Spinal cord (tissue), 9 donors: ENCODE measurements at regions not wholly inside any gene's neighbourhood (a gene's known extent, or its start where the extent isn't known, plus 50 kb on each side); places are given as distances from the start of the nearest gene placed in this dataset.

Experiments
- DNase-seq, 6 donors: peaks; one replicate each; pipeline versions ENCODE4 v3.0.0 to v3.0.0-alpha.2; 2013 to 2015; ENCODE audit warnings: low spot score in 6 of 6, low read depth in 4 of 6
- H3K27ac ChIP-seq: one replicate; pipeline ENCODE4 v1.5.1; 2013; ENCODE audit warnings: low read depth, low read length, control low read depth
- H3K27me3 ChIP-seq: one replicate; pipeline ENCODE4 v1.6.1; 2013; ENCODE audit warnings: low read length; ENCODE audit not compliant: control insufficient read depth, insufficient read depth
- H3K36me3 ChIP-seq: one replicate; pipeline ENCODE4 v1.6.1; 2013; ENCODE audit warnings: low read length; ENCODE audit not compliant: control insufficient read depth, insufficient read depth
- H3K4me1 ChIP-seq: one replicate; pipeline ENCODE4 v1.6.1; 2013; ENCODE audit warnings: low read length; ENCODE audit not compliant: control insufficient read depth, insufficient read depth
- H3K4me3 ChIP-seq: one replicate; pipeline ENCODE4 v1.5.1; 2013; ENCODE audit warnings: low read depth, low read length, control low read depth
- H3K9me3 ChIP-seq: one replicate; pipeline ENCODE4 v1.6.1; 2013; ENCODE audit warnings: low read length; ENCODE audit not compliant: control insufficient read depth, insufficient read depth
- WGBS: methylation state at CpG from one replicate; pipeline ENCODE4 v1.1.5; 2013; ENCODE audit warnings: missing lambda C conversion rate; ENCODE audit not compliant: insufficient coverage; 5-methylcytosine and 5-hydroxymethylcytosine counted together
- donor health status: healthy.

- no peaks in the 10 kb centered on the region for H3K9me3 ChIP-seq
- no peak overlapping the region for H3K4me3 ChIP-seq
- peak overlapping the region; percentile 19 for H3K27ac ChIP-seq
- H3K27me3 ChIP-seq, result no peaks in the 10 kb centered on the region
- H3K36me3 ChIP-seq, result peaks cover 72% of the 10 kb centered on the region
- 91% methylated on average over 8 of the region's 11 CpGs for WGBS
- DNase-seq, result no peak
- H3K4me1 ChIP-seq, result peaks cover 58% of the 10 kb centered on the region
These were observed 112.9 kb upstream of the IPO9 start for GRCh38 chr1:201715801-201716741.

- Histone ChIP-seq H3K4me3 (no peak overlapping the region), H3K4me1 (peaks cover 56% of the 10 kb centered on the region), H3K9me3 (no peaks in the 10 kb centered on the region), H3K36me3 (peaks cover 72% of the 10 kb centered on the region), H3K27me3 (no peaks in the 10 kb centered on the region), H3K27ac (no peak overlapping the region)
- WGBS, result 80% methylated on average over 5 of the region's 7 CpGs
- DNase-seq, result no peak
These were observed 112.2 kb upstream of the IPO9 start for GRCh38 chr1:201716742-201717135.

- 95% methylated on average over 3 of the region's 3 CpGs for WGBS
- H3K9me3 ChIP-seq, result no peaks in the 10 kb centered on the region
- H3K27me3 ChIP-seq, result no peaks in the 10 kb centered on the region
- no peak overlapping the region for H3K27ac ChIP-seq
- H3K36me3 ChIP-seq, result peaks cover 72% of the 10 kb centered on the region
- no peak for DNase-seq
- H3K4me1 ChIP-seq, result peaks cover 52% of the 10 kb centered on the region
- no peak overlapping the region for H3K4me3 ChIP-seq
These were observed 111.7 kb upstream of the IPO9 start for GRCh38 chr1:201717286-201717685.

GRCh38 chr1:201718346-201719202, 110.4 kb upstream of the IPO9 start:
- Histone ChIP-seq H3K36me3 (peaks cover 65% of the 10 kb centered on the region), H3K4me3 (no peak overlapping the region), H3K4me1 (peaks cover 39% of the 10 kb centered on the region), H3K9me3 (no peaks in the 10 kb centered on the region), H3K27me3 (no peaks in the 10 kb centered on the region), H3K27ac (no peak overlapping the region)
- WGBS, result 95% methylated on average over 35 of the region's 36 CpGs
- DNase-seq, result no peak

GRCh38 chr1:201719812-201720521, 109.0 kb upstream of the IPO9 start:
- Histone ChIP-seq H3K4me1 (peaks cover 45% of the 10 kb centered on the region), H3K9me3 (no peaks in the 10 kb centered on the region), H3K4me3 (no peak overlapping the region), H3K27ac (peak overlapping the region; percentile 31), H3K27me3 (no peaks in the 10 kb centered on the region), H3K36me3 (peaks cover 53% of the 10 kb centered on the region)
- WGBS, result 14% methylated on average over 8 of the region's 9 CpGs
- peak in 1 of 6 donors; percentile 61 for DNase-seq

- Histone ChIP-seq H3K27ac (no peak overlapping the region), H3K4me3 (no peak overlapping the region), H3K27me3 (no peaks in the 10 kb centered on the region), H3K9me3 (no peaks in the 10 kb centered on the region), H3K4me1 (peaks cover 46% of the 10 kb centered on the region), H3K36me3 (peaks cover 48% of the 10 kb centered on the region)
- no peak for DNase-seq
- 80% methylated on average over 2 of the region's 3 CpGs for WGBS
These were observed 108.5 kb upstream of the IPO9 start for GRCh38 chr1:201720522-201720844.

- Histone ChIP-seq H3K27me3 (no peaks in the 10 kb centered on the region), H3K27ac (peak overlapping the region; percentile 15), H3K4me3 (no peak overlapping the region), H3K9me3 (no peaks in the 10 kb centered on the region), H3K36me3 (peaks cover 40% of the 10 kb centered on the region), H3K4me1 (peaks cover 44% of the 10 kb centered on the region)
- no peak for DNase-seq
- WGBS, result 39% methylated on average over 8 of the region's 13 CpGs
These were observed 107.6 kb upstream of the IPO9 start for GRCh38 chr1:201721082-201722049.

GRCh38 chr1:201724039-201724765, 104.8 kb upstream of the IPO9 start:
- Histone ChIP-seq H3K9me3 (no peaks in the 10 kb centered on the region), H3K4me1 (peaks cover 37% of the 10 kb centered on the region), H3K36me3 (peaks cover 14% of the 10 kb centered on the region), H3K4me3 (no peak overlapping the region), H3K27ac (peak overlapping the region; percentile 57), H3K27me3 (no peaks in the 10 kb centered on the region)
- no peak for DNase-seq
- 67% methylated on average over 5 of the region's 9 CpGs for WGBS
